GM12892 (cell line): ENCODE measurements at regions not wholly inside any gene's neighbourhood (a gene's known extent, or its start where the extent isn't known, plus 50 kb on each side); places are given as distances from the start of the nearest gene placed in this dataset.

Experiments
- DNase-seq: peaks from one replicate; pipeline ENCODE4 v3.0.0; 2011; ENCODE audit not compliant: insufficient read length
- FAIRE-seq: peaks from 2 replicates; lab custom pipeline; 2011; peaks lifted over from hg19 to GRCh38; lab: Jason Lieb, UNC
- POLR2A ChIP-seq: IDR thresholded peaks from 2 replicates; pipeline ENCODE4 v1.6.1; 2011; ENCODE audit warnings: low read depth, low read length, control low read depth
- POLR2AphosphoS5 ChIP-seq: IDR thresholded peaks from 2 replicates; pipeline ENCODE4 v1.6.1; 2011; ENCODE audit warnings: low read depth, low read length, control low read depth
- TAF1 ChIP-seq: IDR thresholded peaks from 2 replicates; pipeline ENCODE4 v1.6.1; 2011; ENCODE audit warnings: low read depth, mild to moderate bottlenecking, control low read depth, low read length, borderline replicate concordance

GRCh38 chr22:27087051-27087450 lies 429.7 kb downstream of the MIAT start:
- FAIRE-seq, result no peak
- DNase-seq, result no peak
- TF ChIP-seq TAF1 (no peak), POLR2A (no peak), POLR2AphosphoS5 (no peak)

GRCh38 chr22:27088026-27088425 lies 430.6 kb downstream of the MIAT start:
- TF ChIP-seq TAF1, result no peak
- TF ChIP-seq POLR2AphosphoS5, result no peak
- no peak for TF ChIP-seq POLR2A
- DNase-seq (no peak), FAIRE-seq (no peak)

- DNase-seq (no peak), FAIRE-seq (no peak)
- TF ChIP-seq TAF1, result no peak
- TF ChIP-seq POLR2A, result no peak
- TF ChIP-seq POLR2AphosphoS5, result no peak
These were observed 431.9 kb downstream of the MIAT start for GRCh38 chr22:27089264-27089663.

GRCh38 chr22:27090611-27091011 lies 433.2 kb downstream of the MIAT start:
- DNase-seq, result no peak
- TF ChIP-seq POLR2A, result no peak
- TF ChIP-seq TAF1, result no peak
- no peak for FAIRE-seq

- no peak for FAIRE-seq
- TF ChIP-seq POLR2AphosphoS5 (no peak), TAF1 (no peak), POLR2A (no peak)
- no peak for DNase-seq
These were observed 436.0 kb downstream of the MIAT start for GRCh38 chr22:27093422-27093821.

GRCh38 chr22:27094633-27095308 lies 437.4 kb downstream of the MIAT start:
- TF ChIP-seq POLR2AphosphoS5, result no peak
- no peak for TF ChIP-seq POLR2A
- no peak for TF ChIP-seq TAF1
- FAIRE-seq, result no peak
- DNase-seq, result no peak

GRCh38 chr22:27097506-27097905 lies 440.1 kb downstream of the MIAT start:
- DNase-seq (no peak), FAIRE-seq (no peak)
- TF ChIP-seq POLR2A (no peak), POLR2AphosphoS5 (no peak), TAF1 (no peak)

- no peak for TF ChIP-seq POLR2A
- no peak for TF ChIP-seq TAF1
- no peak for TF ChIP-seq POLR2AphosphoS5
- FAIRE-seq (no peak), DNase-seq (no peak)
These were observed 440.5 kb downstream of the MIAT start for GRCh38 chr22:27097933-27098332.

GRCh38 chr22:27099946-27100722 lies 442.7 kb downstream of the MIAT start:
- FAIRE-seq (no peak), DNase-seq (no peak)
- TF ChIP-seq POLR2A (no peak), POLR2AphosphoS5 (no peak), TAF1 (no peak)

- TF ChIP-seq POLR2A (no peak), POLR2AphosphoS5 (no peak), TAF1 (no peak)
- no peak for DNase-seq
- no peak for FAIRE-seq
These were observed 443.4 kb downstream of the MIAT start for GRCh38 chr22:27100789-27101188.

GRCh38 chr22:27101288-27101687 lies 443.9 kb downstream of the MIAT start:
- DNase-seq, result no peak
- no peak for TF ChIP-seq TAF1
- no peak for TF ChIP-seq POLR2AphosphoS5
- no peak for TF ChIP-seq POLR2A
- FAIRE-seq, result no peak

GRCh38 chr22:27104449-27104848 lies 447.1 kb downstream of the MIAT start:
- DNase-seq (no peak), FAIRE-seq (no peak)
- TF ChIP-seq POLR2A, result no peak
- no peak for TF ChIP-seq POLR2AphosphoS5
- TF ChIP-seq TAF1, result no peak
